Epithelial cell of esophagus (primary cell): ENCODE measurements at regions not wholly inside any gene's neighbourhood (a gene's known extent, or its start where the extent isn't known, plus 50 kb on each side); places are given as distances from the start of the nearest gene placed in this dataset.
A peak's percentile ranks its signal among the peaks of the same experiment; 100 is the strongest.

Experiments used
- DNase-seq: peaks from one replicate; pipeline ENCODE4 v3.0.0; 2010; ENCODE audit warnings: low read depth
- H3K4me3 ChIP-seq: 2 replicates; pipeline ENCODE4 v1.5.1; 2011; ENCODE audit warnings: mild to moderate bottlenecking, low read length, control low read depth
- CTCF ChIP-seq: IDR thresholded peaks from 2 replicates; pipeline ENCODE4 v1.5.1; 2011; ENCODE audit warnings: low read depth, mild to moderate bottlenecking, low read length, control low read depth, inconsistent platforms; ENCODE audit not compliant: insufficient read depth; ENCODE audit errors: missing control alignments

GRCh38 chr2:236341721-236342120 lies 77.5 kb upstream of the ASB18 start:
- no peak overlapping the region for H3K4me3 ChIP-seq
- DNase-seq: no peak
- no peak for TF ChIP-seq CTCF

- TF ChIP-seq CTCF: no peak
- DNase-seq: no peak
Measured at GRCh38 chr2:236342507-236342906, 78.3 kb upstream of the ASB18 start.

GRCh38 chr2:236342951-236343350 lies 78.7 kb upstream of the ASB18 start:
- no peak for TF ChIP-seq CTCF
- H3K4me3 ChIP-seq: no peak overlapping the region

More at GRCh38 chr2:236342507-236342906, 78.3 kb upstream of the ASB18 start:
- H3K4me3 ChIP-seq: no peak overlapping the region

GRCh38 chr2:236343400-236344161 lies 79.4 kb upstream of the ASB18 start:
- H3K4me3 ChIP-seq: no peak overlapping the region
- peak; percentile 82 for DNase-seq
- peak; percentile 88 for TF ChIP-seq CTCF

More at GRCh38 chr2:236342951-236343350, 78.7 kb upstream of the ASB18 start:
- no peak for DNase-seq

- TF ChIP-seq CTCF: no peak
- DNase-seq: no peak
- H3K4me3 ChIP-seq: no peak overlapping the region
Measured at GRCh38 chr2:236344446-236344845, 80.2 kb upstream of the ASB18 start.

- no peak for TF ChIP-seq CTCF
Measured at GRCh38 chr2:236345081-236345714, 81.0 kb upstream of the ASB18 start.

More at GRCh38 chr2:236345081-236345714, 81.0 kb upstream of the ASB18 start:
- no peak overlapping the region for H3K4me3 ChIP-seq
- peak; percentile 19 for DNase-seq
